ENCODE measurements at regions not wholly inside any gene's neighbourhood (a gene's known extent, or its start where the extent isn't known, plus 50 kb on each side); places are given as distances from the start of the nearest gene placed in this dataset.

GRCh38 chr2:3082705-3083104, 294.9 kb downstream of the EIPR1 start:
- FAIRE-seq (no peak), ATAC-seq (no peak), DNase-seq (ENCODE audit: low read depth, low spot score) (no peak)
- no peaks in the 10 kb centered on the region for H3K27me3 ChIP-seq (replicated peaks in 1 of 2; ENCODE audit: control insufficient read depth in 2 of 2, insufficient read depth in 2 of 2, low read length in 1 of 2)
- H4K20me1 ChIP-seq (ENCODE audit: control insufficient read depth, insufficient read depth): no peaks in the 10 kb centered on the region
- WGBS (ENCODE audit: insufficient coverage, insufficient replicate concordance, low lambda C conversion rate, missing lambda C conversion rate): 52% methylated on average over 4 of the region's 4 CpGs
- ChIA-PET CTCF (no interaction called here), POLR2A (no interaction called here), SMC1A (ENCODE audit: uncharacterized antibody, unreplicated experiment) (no interaction called here), RAD21 (ENCODE audit: unreplicated experiment) (no interaction called here)
- H3K4me3 ChIP-seq: no peak overlapping the region
- H3K27ac ChIP-seq (ENCODE audit: control insufficient read depth, insufficient read depth): no peak overlapping the region
- H3K36me3 ChIP-seq (ENCODE audit: control insufficient read depth in 2 of 2, insufficient read depth in 2 of 2, low read length in 1 of 2): no peaks in the 10 kb centered on the region
- no peaks in the 10 kb centered on the region; the same call in 2 of the 3 replicates for H3K9me3 ChIP-seq (replicated peaks; ENCODE audit: control insufficient read depth, insufficient read depth, low read length)
- TF ChIP-seq ATF7 (IDR thresholded peaks at IDR 0.05; ENCODE audit: low read depth) (no peak), STAT3 (IDR thresholded peaks at IDR 0.05; ENCODE audit: low read depth, low read length) (no peak), BRCA1 (IDR thresholded peaks at IDR 0.05; ENCODE audit: low read depth, low read length) (no peak), YY1 (IDR thresholded peaks at IDR 0.05; ENCODE audit: low read depth, low read length) (no peak), SP1 (IDR thresholded peaks at IDR 0.05; ENCODE audit: low read depth, low read length) (no peak), ZNF622 (IDR thresholded peaks at IDR 0.05) (no peak), SKIL (IDR thresholded peaks at IDR 0.05; ENCODE audit: low read depth, poor library complexity, severe bottlenecking) (no peak), ZNF24 (IDR thresholded peaks at IDR 0.05) (no peak), CBFB (IDR thresholded peaks at IDR 0.05; ENCODE audit: low read depth) (no peak), SREBF1 (IDR thresholded peaks at IDR 0.05; ENCODE audit: low read length) (no peak), CREM (IDR thresholded peaks at IDR 0.05; ENCODE audit: low read depth) (no peak), RCOR1 (conservative IDR thresholded peaks at IDR 0.05; ENCODE audit: low read depth, low read length) (no peak), SMC3 (IDR thresholded peaks at IDR 0.05; ENCODE audit: borderline replicate concordance, low read length) (no peak), HDGF (IDR thresholded peaks at IDR 0.05) (no peak), KLF5 (IDR thresholded peaks at IDR 0.05; ENCODE audit: partially characterized antibody) (no peak), GABPA (IDR thresholded peaks at IDR 0.05; ENCODE audit: low read depth) (no peak), ATF3 (IDR thresholded peaks at IDR 0.05; ENCODE audit: borderline replicate concordance, extremely low read depth, low read depth, low read length) (no peak), SUZ12 (IDR thresholded peaks at IDR 0.05; ENCODE audit: unreplicated experiment) (no peak), IRF4 (IDR thresholded peaks at IDR 0.05; ENCODE audit: low read depth, low read length) (no peak)
- in situ Hi-C loops (cut with MboI) (no loop called here), intact Hi-C loops (cut with micrococcal nuclease; ENCODE audit: unreplicated experiment) (no loop called here)
- no peaks in the 10 kb centered on the region for H3K79me2 ChIP-seq (ENCODE audit: control insufficient read depth, insufficient read depth, low read length)
- H3K4me1 ChIP-seq (ENCODE audit: control insufficient read depth, insufficient read depth, low read length): no peaks in the 10 kb centered on the region
- BruUV-seq (replicated peaks): no TSS peak
- H3K9ac ChIP-seq (ENCODE audit: control insufficient read depth, insufficient read depth, low read length): no peak overlapping the region
- no peak overlapping the region for H3K4me2 ChIP-seq (ENCODE audit: control insufficient read depth, insufficient read depth)
- no peak overlapping the region for H2AFZ ChIP-seq (ENCODE audit: control insufficient read depth, low read depth, low read length)

Data from GM12878 (cell line).